Neural progenitor cell (in vitro differentiated cells): ENCODE measurements at regions not wholly inside any gene's neighbourhood (a gene's known extent, or its start where the extent isn't known, plus 50 kb on each side); places are given as distances from the start of the nearest gene placed in this dataset.

Experiments used
- DNase-seq: peaks from one replicate; pipeline ENCODE4 v3.0.0-alpha.2; 2016; ENCODE audit warnings: low spot score
- H2AFZ ChIP-seq: fragments of 200-600 bp; sonication (generic); replicated peaks from 2 replicates; pipeline ENCODE4 v1.6.1; 2016; ENCODE audit warnings: antibody characterized with exemption
- H3F3A ChIP-seq: fragments of 200-600 bp; sonication (generic); 2 replicates; pipeline ENCODE4 v1.6.1; 2016; ENCODE audit warnings: antibody characterized with exemption, low read depth
- H3K27ac ChIP-seq: fragments of 200-600 bp; sonication (generic); 2 replicates; pipeline ENCODE4 v1.5.1; 2016; ENCODE audit warnings: mild to moderate bottlenecking
- H3K27me3 ChIP-seq: fragments of 200-600 bp; sonication (generic); 2 replicates; pipeline ENCODE4 v1.6.1; 2016; ENCODE audit warnings: mild to moderate bottlenecking, moderate library complexity
- H3K36me3 ChIP-seq: fragments of 200-600 bp; sonication (generic); 2 replicates; pipeline ENCODE4 v1.5.1; 2016
- H3K4me1 ChIP-seq: fragments of 200-600 bp; sonication (generic); 2 replicates; pipeline ENCODE4 v1.6.1; 2016; ENCODE audit warnings: mixed run types
- H3K4me2 ChIP-seq: fragments of 200-600 bp; sonication (generic); 2 replicates; pipeline ENCODE4 v1.6.1; 2016
- H3K4me3 ChIP-seq: fragments of 200-600 bp; sonication (generic); 2 replicates; pipeline ENCODE4 v1.5.1; 2016
- H3K79me2 ChIP-seq: fragments of 200-600 bp; sonication (generic); 2 replicates; pipeline ENCODE4 v1.6.1; 2016; ENCODE audit warnings: low read depth
- H3K9ac ChIP-seq: fragments of 200-600 bp; sonication (generic); 2 replicates; pipeline ENCODE4 v1.6.1; 2016
- H3K9me3 ChIP-seq: fragments of 200-600 bp; sonication (generic); 2 replicates; pipeline ENCODE4 v1.5.1; 2016; ENCODE audit warnings: low read depth
- H4K20me1 ChIP-seq: fragments of 200-600 bp; sonication (generic); 2 replicates; pipeline ENCODE4 v1.6.1; 2016; ENCODE audit warnings: low read depth
- H3K27ac Mint-ChIP-seq: 3 replicates; pipeline ENCODE4 v1.8.0; 2021; ENCODE audit warnings: mixed read lengths
- H3K27me3 Mint-ChIP-seq: 2 replicates; pipeline ENCODE4 v1.8.0; 2022; ENCODE audit warnings: low read depth, mild to moderate bottlenecking, inconsistent platforms, moderate library complexity, mixed read lengths; ENCODE audit not compliant: insufficient read depth
- H3K36me3 Mint-ChIP-seq: 3 replicates; pipeline ENCODE4 v1.8.0; 2021; ENCODE audit warnings: mixed read lengths
- H3K4me1 Mint-ChIP-seq: 3 replicates; pipeline ENCODE4 v1.8.0; 2021; ENCODE audit warnings: mixed read lengths
- H3K4me3 Mint-ChIP-seq: 3 replicates; pipeline ENCODE4 v1.8.0; 2021; ENCODE audit warnings: mild to moderate bottlenecking, moderate library complexity, mixed read lengths
- H3K9me3 Mint-ChIP-seq: 3 replicates; pipeline ENCODE4 v1.8.0; 2020; ENCODE audit warnings: mixed read lengths
- EZH2 ChIP-seq: fragments of 200-600 bp; sonication (generic); IDR thresholded peaks from 2 replicates; pipeline ENCODE4 v1.6.1; 2017; ENCODE audit warnings: antibody characterized with exemption, mild to moderate bottlenecking, moderate library complexity
- EZH2phosphoT487 ChIP-seq: fragments of 200-600 bp; sonication (generic); IDR thresholded peaks from 2 replicates; pipeline ENCODE4 v1.6.1; 2017; ENCODE audit warnings: antibody characterized with exemption
- TF ChIP-seq, protein P1 (sequence below): fragments of 200-600 bp; sonication (generic); IDR thresholded peaks from 2 replicates; pipeline ENCODE4 v1.5.1; 2017; ENCODE audit warnings: antibody characterized with exemption, mild to moderate bottlenecking

DNA sequence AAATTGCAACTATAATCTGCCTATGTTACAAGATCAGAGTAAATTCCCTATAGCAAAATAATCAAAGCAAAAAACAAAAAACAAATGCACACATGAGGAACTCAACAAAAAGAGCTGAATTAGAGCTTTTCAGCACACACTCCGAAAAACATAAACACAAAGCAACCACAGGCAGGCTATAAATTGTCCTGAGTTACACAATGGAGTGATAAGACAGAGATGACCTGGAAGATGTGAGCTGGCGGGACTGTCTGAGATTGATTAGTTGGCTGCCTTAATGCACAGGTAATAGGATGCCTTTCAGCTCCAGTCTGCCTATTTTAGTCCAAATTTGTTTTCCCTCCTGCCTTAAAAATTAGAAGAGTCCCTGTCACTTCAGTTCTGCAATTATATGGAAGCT is 159.0 kb upstream of the FNDC3A start:
- H3K27ac Mint-ChIP-seq = no peak overlapping the region
- Histone ChIP-seq H3K9ac (no peak overlapping the region), H3K4me3 (no peak overlapping the region), H3K27ac (no peak overlapping the region), H4K20me1 (no peaks in the 10 kb centered on the region), H2AFZ (no peak overlapping the region), H3K4me1 (no peaks in the 10 kb centered on the region), H3F3A (no peaks in the 10 kb centered on the region), H3K27me3 (no peaks in the 10 kb centered on the region), H3K4me2 (no peak overlapping the region), H3K9me3 (no peaks in the 10 kb centered on the region), H3K79me2 (no peaks in the 10 kb centered on the region), H3K36me3 (no peaks in the 10 kb centered on the region)
- H3K4me3 Mint-ChIP-seq = no peak overlapping the region
- no peaks in the 10 kb centered on the region for H3K9me3 Mint-ChIP-seq
- no peak for DNase-seq
- TF ChIP-seq EZH2 = no peak
- TF ChIP-seq EZH2phosphoT487 = no peak
- TF ChIP-seq, protein P1, sequence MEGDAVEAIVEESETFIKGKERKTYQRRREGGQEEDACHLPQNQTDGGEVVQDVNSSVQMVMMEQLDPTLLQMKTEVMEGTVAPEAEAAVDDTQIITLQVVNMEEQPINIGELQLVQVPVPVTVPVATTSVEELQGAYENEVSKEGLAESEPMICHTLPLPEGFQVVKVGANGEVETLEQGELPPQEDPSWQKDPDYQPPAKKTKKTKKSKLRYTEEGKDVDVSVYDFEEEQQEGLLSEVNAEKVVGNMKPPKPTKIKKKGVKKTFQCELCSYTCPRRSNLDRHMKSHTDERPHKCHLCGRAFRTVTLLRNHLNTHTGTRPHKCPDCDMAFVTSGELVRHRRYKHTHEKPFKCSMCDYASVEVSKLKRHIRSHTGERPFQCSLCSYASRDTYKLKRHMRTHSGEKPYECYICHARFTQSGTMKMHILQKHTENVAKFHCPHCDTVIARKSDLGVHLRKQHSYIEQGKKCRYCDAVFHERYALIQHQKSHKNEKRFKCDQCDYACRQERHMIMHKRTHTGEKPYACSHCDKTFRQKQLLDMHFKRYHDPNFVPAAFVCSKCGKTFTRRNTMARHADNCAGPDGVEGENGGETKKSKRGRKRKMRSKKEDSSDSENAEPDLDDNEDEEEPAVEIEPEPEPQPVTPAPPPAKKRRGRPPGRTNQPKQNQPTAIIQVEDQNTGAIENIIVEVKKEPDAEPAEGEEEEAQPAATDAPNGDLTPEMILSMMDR = no peak
- peaks cover 3% of the 10 kb centered on the region for H3K27me3 Mint-ChIP-seq
- H3K36me3 Mint-ChIP-seq = no peaks in the 10 kb centered on the region
- H3K4me1 Mint-ChIP-seq = peaks cover 22% of the 10 kb centered on the region

GRCh38 chr13:48817166-48817802 is 158.4 kb upstream of the FNDC3A start:
- H3K9ac ChIP-seq = no peak overlapping the region
- H3K36me3 Mint-ChIP-seq = no peaks in the 10 kb centered on the region
- TF ChIP-seq EZH2 (no peak), EZH2phosphoT487 (no peak)
- TF ChIP-seq, protein P1 = no peak
- H3K27ac ChIP-seq = no peak overlapping the region
- no peaks in the 10 kb centered on the region for H4K20me1 ChIP-seq
- H3F3A ChIP-seq = no peaks in the 10 kb centered on the region
- no peak overlapping the region for H2AFZ ChIP-seq
- H3K4me1 Mint-ChIP-seq = peaks cover 23% of the 10 kb centered on the region
- no peak overlapping the region for H3K4me2 ChIP-seq
- no peak for DNase-seq
- H3K27ac Mint-ChIP-seq = no peak overlapping the region
- peaks cover 3% of the 10 kb centered on the region for H3K27me3 Mint-ChIP-seq
- no peaks in the 10 kb centered on the region for H3K27me3 ChIP-seq
- H3K36me3 ChIP-seq = no peaks in the 10 kb centered on the region
- no peak overlapping the region for H3K4me3 ChIP-seq
- no peaks in the 10 kb centered on the region for H3K9me3 Mint-ChIP-seq
- no peak overlapping the region for H3K4me3 Mint-ChIP-seq
- no peaks in the 10 kb centered on the region for H3K4me1 ChIP-seq
- H3K79me2 ChIP-seq = no peaks in the 10 kb centered on the region
- H3K9me3 ChIP-seq = no peaks in the 10 kb centered on the region

DNA sequence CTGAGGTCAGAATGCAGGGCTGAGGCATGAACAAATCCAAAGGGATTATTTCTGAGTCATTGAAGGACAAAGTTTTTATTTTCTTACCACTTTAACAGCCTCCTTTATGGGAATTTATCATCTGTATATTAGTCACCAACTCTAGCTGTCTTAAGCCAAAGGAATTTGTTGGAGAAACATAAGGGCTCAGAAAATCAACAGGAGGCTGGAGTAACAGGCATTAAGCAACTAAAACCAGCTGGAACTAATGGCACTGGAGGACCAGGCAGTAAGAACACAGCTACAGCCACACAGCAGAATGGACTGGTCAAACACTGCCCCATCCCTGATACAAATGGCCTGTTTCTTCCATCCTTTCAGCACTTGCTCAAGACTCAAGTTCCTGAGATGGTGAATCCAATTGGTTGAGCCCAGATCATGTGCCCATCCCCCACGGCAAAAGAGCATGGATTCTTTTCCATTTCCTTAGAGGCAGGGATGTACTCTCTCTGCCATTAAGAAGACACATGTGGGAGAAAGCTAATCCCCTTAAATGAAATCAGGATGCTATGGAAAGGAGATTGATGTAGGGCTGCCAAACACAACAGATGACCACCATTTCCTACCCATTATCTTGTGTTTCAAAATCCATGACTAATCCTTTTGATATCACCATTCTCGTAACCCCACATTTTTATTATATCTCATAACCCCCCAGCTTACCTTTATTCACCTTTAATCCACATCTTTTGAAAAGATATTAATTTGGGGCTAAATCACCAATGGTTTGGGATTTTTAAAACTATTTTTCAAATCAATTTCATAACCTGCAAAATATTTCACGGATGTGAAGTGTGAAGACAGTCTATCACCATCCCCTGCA is 157.0 kb upstream of the FNDC3A start:
- H3K36me3 ChIP-seq = no peaks in the 10 kb centered on the region
- H3K9me3 ChIP-seq = no peaks in the 10 kb centered on the region
- H3K27me3 ChIP-seq = no peaks in the 10 kb centered on the region
- Mint-ChIP-seq H3K27ac (no peak overlapping the region), H3K4me1 (peaks cover 26% of the 10 kb centered on the region), H3K27me3 (peaks cover 6% of the 10 kb centered on the region), H3K4me3 (no peak overlapping the region), H3K9me3 (no peaks in the 10 kb centered on the region), H3K36me3 (no peaks in the 10 kb centered on the region)
- no peaks in the 10 kb centered on the region for H4K20me1 ChIP-seq
- no peak overlapping the region for H3K4me2 ChIP-seq
- no peak for DNase-seq
- H3K4me1 ChIP-seq = no peaks in the 10 kb centered on the region
- no peak overlapping the region for H3K27ac ChIP-seq
- H2AFZ ChIP-seq = no peak overlapping the region
- H3K4me3 ChIP-seq = no peak overlapping the region
- H3F3A ChIP-seq = no peaks in the 10 kb centered on the region
- H3K9ac ChIP-seq = no peak overlapping the region
- no peaks in the 10 kb centered on the region for H3K79me2 ChIP-seq
- TF ChIP-seq, protein P1 = no peak
- no peak for TF ChIP-seq EZH2phosphoT487
- no peak for TF ChIP-seq EZH2
